Breast epithelium (tissue), 4 donors: ENCODE measurements at regions not wholly inside any gene's neighbourhood (a gene's known extent, or its start where the extent isn't known, plus 50 kb on each side); places are given as distances from the start of the nearest gene placed in this dataset.
"Not testable (repeated sequence)": the region's sequence is repeated elsewhere in the genome, so short reads cannot be mapped to it uniquely, and the experiment has no call there.

Experiments used
- DNase-seq, 2 donors: peaks; one replicate each; pipeline ENCODE4 v3.0.0-alpha.2; 2019; ENCODE audit warnings: low spot score in 2 of 2
- H3K27ac ChIP-seq, 2 donors: fragments of 200-600 bp; sonication (generic) in 1 of 2; one replicate each; pipeline ENCODE4 v1.5.1; 2016 to 2019; ENCODE audit warnings: mild to moderate bottlenecking in 1 of 2
- H3K27me3 ChIP-seq, 2 donors: fragments of 200-600 bp; sonication (generic) in 1 of 2; one replicate each; pipeline versions ENCODE4 v1.5.1 to v1.6.0; 2017 to 2019; ENCODE audit warnings: control low read depth in 1 of 2, mild to moderate bottlenecking in 1 of 2
- H3K36me3 ChIP-seq: fragments of 200-600 bp; one replicate; pipeline ENCODE4 v1.5.1; 2019
- H3K4me1 ChIP-seq, 2 donors: fragments of 200-600 bp; sonication (generic); one replicate each; pipeline ENCODE4 v1.5.1; 2016 to 2019; ENCODE audit warnings: control low read depth in 1 of 2
- H3K4me3 ChIP-seq, 3 donors: fragments of 200-600 bp; sonication (generic); 1 replicate in 2 of 3; 2 replicates in 1 of 3; pipeline ENCODE4 v1.5.1; 2016 to 2019; ENCODE audit warnings: mild to moderate bottlenecking in 3 of 3, moderate library complexity in 2 of 3
- H3K9me3 ChIP-seq, 2 donors: fragments of 200-600 bp; sonication (generic) in 1 of 2; one replicate each; pipeline ENCODE4 v1.5.1; 2016 to 2019; ENCODE audit warnings: control low read depth in 1 of 2
- POLR2A ChIP-seq: fragments of 450-650 bp; IDR thresholded peaks from one replicate; pipeline ENCODE4 v1.6.1; 2016; ENCODE audit warnings: antibody characterized with exemption, mild to moderate bottlenecking, moderate library complexity
- POLR2AphosphoS5 ChIP-seq, 3 donors: sonication (generic); formaldehyde crosslinking; IDR thresholded peaks; one replicate each; pipeline ENCODE4 v1.6.1; 2017; ENCODE audit warnings: antibody characterized with exemption in 3 of 3
- intact Hi-C: fragments of 100-400 bp; cut with DNase I; formaldehyde crosslinking; loops from one replicate; pipeline ENCODE4 v1.15.1; 2023; ENCODE audit warnings: low total_unique reads
- TF ChIP-seq, protein P1 (sequence below), 3 donors: fragments of 450-650 bp; IDR thresholded peaks; one replicate each; pipeline ENCODE4 v1.5.1; 2016 to 2017; ENCODE audit warnings: antibody characterized with exemption in 3 of 3, mild to moderate bottlenecking in 3 of 3, moderate library complexity in 3 of 3

GRCh38 chr12:68397566-68398158, 65.5 kb upstream of the MDM1 start:
- Histone ChIP-seq H3K4me1 (no peaks in the 10 kb centered on the region), H3K27me3 (no peaks in the 10 kb centered on the region), H3K9me3 (no peaks in the 10 kb centered on the region), H3K36me3 (no peaks in the 10 kb centered on the region), H3K27ac (no peak overlapping the region), H3K4me3 (no peak overlapping the region)
- intact Hi-C loops = no loop called here
- TF ChIP-seq, protein P1, sequence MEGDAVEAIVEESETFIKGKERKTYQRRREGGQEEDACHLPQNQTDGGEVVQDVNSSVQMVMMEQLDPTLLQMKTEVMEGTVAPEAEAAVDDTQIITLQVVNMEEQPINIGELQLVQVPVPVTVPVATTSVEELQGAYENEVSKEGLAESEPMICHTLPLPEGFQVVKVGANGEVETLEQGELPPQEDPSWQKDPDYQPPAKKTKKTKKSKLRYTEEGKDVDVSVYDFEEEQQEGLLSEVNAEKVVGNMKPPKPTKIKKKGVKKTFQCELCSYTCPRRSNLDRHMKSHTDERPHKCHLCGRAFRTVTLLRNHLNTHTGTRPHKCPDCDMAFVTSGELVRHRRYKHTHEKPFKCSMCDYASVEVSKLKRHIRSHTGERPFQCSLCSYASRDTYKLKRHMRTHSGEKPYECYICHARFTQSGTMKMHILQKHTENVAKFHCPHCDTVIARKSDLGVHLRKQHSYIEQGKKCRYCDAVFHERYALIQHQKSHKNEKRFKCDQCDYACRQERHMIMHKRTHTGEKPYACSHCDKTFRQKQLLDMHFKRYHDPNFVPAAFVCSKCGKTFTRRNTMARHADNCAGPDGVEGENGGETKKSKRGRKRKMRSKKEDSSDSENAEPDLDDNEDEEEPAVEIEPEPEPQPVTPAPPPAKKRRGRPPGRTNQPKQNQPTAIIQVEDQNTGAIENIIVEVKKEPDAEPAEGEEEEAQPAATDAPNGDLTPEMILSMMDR (IDR thresholded peaks at IDR 0.05) = no peak
- TF ChIP-seq POLR2A (no peak), POLR2AphosphoS5 (IDR thresholded peaks at IDR 0.05) (no peak)
- no peak for DNase-seq

DNA sequence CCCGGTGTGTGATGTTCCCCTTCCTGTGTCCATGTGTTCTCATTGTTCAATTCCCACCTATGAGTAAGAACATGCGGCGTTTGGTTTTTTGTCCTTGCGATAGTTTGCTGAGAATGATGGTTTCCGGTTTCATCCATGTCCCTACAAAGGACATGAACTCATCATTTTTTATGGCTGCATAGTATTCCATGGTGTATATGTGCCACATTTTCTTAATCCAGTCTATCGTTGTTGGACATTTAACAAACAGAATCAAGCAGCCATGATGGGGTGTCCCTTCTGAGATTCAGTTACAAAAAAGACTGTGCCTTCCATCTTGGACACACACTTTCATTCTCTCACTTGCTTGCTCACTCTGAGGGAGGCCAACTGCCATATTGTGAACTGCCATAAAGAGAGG, 66.5 kb upstream of the MDM1 start:
- H3K9me3 ChIP-seq, intact Hi-C loops, DNase-seq, H3K36me3 ChIP-seq, H3K4me3 ChIP-seq, H3K27ac ChIP-seq, H3K4me1 ChIP-seq, H3K27me3 ChIP-seq: not testable (repeated sequence)

GRCh38 chr12:68400226-68400829, 68.2 kb upstream of the MDM1 start:
- DNase-seq = no peak
- intact Hi-C loops = no loop called here

GRCh38 chr12:68402422-68402821, 70.3 kb upstream of the MDM1 start:
- intact Hi-C loops = no loop called here
- H3K4me1 ChIP-seq = peaks cover 0 to 12% of the 10 kb centered on the region in 2 donors
- TF ChIP-seq, protein P1 (IDR thresholded peaks at IDR 0.05) = no peak
- TF ChIP-seq POLR2AphosphoS5 (IDR thresholded peaks at IDR 0.05) (no peak), POLR2A (no peak)

More at GRCh38 chr12:68400226-68400829, 68.2 kb upstream of the MDM1 start:
- H3K4me3 ChIP-seq = no peak overlapping the region
- no peaks in the 10 kb centered on the region for H3K9me3 ChIP-seq
- no peaks in the 10 kb centered on the region for H3K36me3 ChIP-seq
- TF ChIP-seq, protein P1 (IDR thresholded peaks at IDR 0.05) = no peak
- TF ChIP-seq POLR2AphosphoS5 (IDR thresholded peaks at IDR 0.05) (no peak), POLR2A (no peak)
- H3K27ac ChIP-seq = no peak overlapping the region
- no peaks in the 10 kb centered on the region for H3K27me3 ChIP-seq
- peaks cover 0 to 3% of the 10 kb centered on the region in 2 donors for H3K4me1 ChIP-seq

DNA sequence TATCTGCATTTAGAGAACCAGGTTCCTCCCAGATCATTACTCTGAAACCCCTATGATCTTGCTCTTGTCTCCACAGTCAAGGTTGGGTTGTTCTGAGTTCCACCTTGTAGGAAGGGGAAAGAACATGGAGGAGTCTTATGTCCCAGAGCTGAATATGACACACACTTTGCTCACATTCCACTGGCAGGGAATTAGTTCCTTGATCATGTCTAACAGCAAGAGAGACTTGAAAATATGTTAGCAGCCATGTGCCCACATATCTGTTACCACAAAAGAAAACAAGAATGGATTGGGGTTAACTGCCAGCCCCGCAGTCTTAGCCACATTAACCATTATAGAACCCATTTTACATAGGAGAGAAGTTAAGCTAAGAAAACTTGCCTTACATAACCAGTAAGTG, 71.1 kb upstream of the MDM1 start:
- no peaks in the 10 kb centered on the region for H3K36me3 ChIP-seq
- intact Hi-C loops = no loop called here
- H3K4me3 ChIP-seq = no peak overlapping the region
- no peak for DNase-seq
- H3K27me3 ChIP-seq = no peaks in the 10 kb centered on the region
- H3K4me1 ChIP-seq = peaks cover 0 to 12% of the 10 kb centered on the region in 2 donors
- no peak overlapping the region for H3K27ac ChIP-seq
- H3K9me3 ChIP-seq = no peaks in the 10 kb centered on the region
- TF ChIP-seq, protein P1 (IDR thresholded peaks at IDR 0.05) = no peak
- TF ChIP-seq POLR2A (no peak), POLR2AphosphoS5 (IDR thresholded peaks at IDR 0.05) (no peak)

More at GRCh38 chr12:68402422-68402821, 70.3 kb upstream of the MDM1 start:
- H3K4me3 ChIP-seq = no peak overlapping the region
- no peaks in the 10 kb centered on the region for H3K27me3 ChIP-seq
- DNase-seq = no peak
- no peaks in the 10 kb centered on the region for H3K36me3 ChIP-seq
- no peaks in the 10 kb centered on the region for H3K9me3 ChIP-seq
- H3K27ac ChIP-seq = no peak overlapping the region
